Loucy (cell line): ENCODE measurements at regions not wholly inside any gene's neighbourhood (a gene's known extent, or its start where the extent isn't known, plus 50 kb on each side); places are given as distances from the start of the nearest gene placed in this dataset.

Experiments used
- EZH2phosphoT487 ChIP-seq: fragments of 200-600 bp; IDR thresholded peaks from 2 replicates; pipeline ENCODE4 v1.6.1; 2018; ENCODE audit warnings: antibody characterized with exemption, mild to moderate bottlenecking, moderate library complexity, borderline replicate concordance
- TF ChIP-seq, protein P1 (sequence below): fragments of 200-600 bp; sonication (generic); conservative IDR thresholded peaks from 2 replicates; pipeline ENCODE4 v1.5.1; 2014; ENCODE audit warnings: mild to moderate bottlenecking, antibody characterized with exemption, low read length

DNA sequence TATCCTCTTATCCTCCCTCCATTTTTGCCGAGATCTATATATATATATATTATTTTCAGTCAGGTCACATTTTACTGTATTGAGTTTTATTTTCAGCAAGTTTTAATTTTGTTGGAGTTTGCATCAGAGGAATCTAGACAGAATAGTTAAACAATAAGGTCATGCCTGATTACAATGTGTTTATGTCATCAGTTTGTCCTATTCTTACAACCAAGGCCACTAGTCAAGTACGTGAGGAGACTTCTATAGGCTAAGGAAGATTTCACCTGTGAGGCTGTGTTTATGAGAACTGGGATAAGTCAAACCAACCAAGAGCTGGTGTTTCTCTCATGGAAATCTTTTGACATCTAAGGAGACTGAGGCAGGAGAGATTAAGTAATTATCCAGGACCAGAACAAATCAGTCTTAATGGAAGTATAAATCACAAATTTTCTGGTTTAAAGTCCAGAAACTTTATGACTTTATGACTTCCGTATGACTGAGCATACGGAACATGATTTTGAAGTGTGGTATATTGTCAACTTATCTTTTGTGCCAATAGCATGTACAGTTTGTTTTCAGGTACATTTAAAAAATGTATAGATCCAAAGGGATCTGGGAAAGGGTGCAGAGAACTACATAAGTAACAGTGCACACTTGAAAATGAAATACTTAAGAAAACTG is 100.0 kb upstream of the DTNA start:
- TF ChIP-seq, protein P1, sequence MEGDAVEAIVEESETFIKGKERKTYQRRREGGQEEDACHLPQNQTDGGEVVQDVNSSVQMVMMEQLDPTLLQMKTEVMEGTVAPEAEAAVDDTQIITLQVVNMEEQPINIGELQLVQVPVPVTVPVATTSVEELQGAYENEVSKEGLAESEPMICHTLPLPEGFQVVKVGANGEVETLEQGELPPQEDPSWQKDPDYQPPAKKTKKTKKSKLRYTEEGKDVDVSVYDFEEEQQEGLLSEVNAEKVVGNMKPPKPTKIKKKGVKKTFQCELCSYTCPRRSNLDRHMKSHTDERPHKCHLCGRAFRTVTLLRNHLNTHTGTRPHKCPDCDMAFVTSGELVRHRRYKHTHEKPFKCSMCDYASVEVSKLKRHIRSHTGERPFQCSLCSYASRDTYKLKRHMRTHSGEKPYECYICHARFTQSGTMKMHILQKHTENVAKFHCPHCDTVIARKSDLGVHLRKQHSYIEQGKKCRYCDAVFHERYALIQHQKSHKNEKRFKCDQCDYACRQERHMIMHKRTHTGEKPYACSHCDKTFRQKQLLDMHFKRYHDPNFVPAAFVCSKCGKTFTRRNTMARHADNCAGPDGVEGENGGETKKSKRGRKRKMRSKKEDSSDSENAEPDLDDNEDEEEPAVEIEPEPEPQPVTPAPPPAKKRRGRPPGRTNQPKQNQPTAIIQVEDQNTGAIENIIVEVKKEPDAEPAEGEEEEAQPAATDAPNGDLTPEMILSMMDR = no peak
- no peak for TF ChIP-seq EZH2phosphoT487
